Vagina (tissue), 2 donors: ENCODE measurements at regions not wholly inside any gene's neighbourhood (a gene's known extent, or its start where the extent isn't known, plus 50 kb on each side); places are given as distances from the start of the nearest gene placed in this dataset.
"Not testable (repeated sequence)": the region's sequence is repeated elsewhere in the genome, so short reads cannot be mapped to it uniquely, and the experiment has no call there.

ENCODE experiments used
- CTCF ChIP-seq, 3 experiments: fragments of 450-650 bp in 2 of 3; fragments of 200-600 bp in 1 of 3; sonication (generic) in 1 of 3; IDR thresholded peaks; one replicate each; pipeline ENCODE4 v1.5.1; 2017 to 2019; ENCODE audit warnings: antibody characterized with exemption in 3 of 3, mild to moderate bottlenecking in 2 of 3, moderate library complexity in 2 of 3
- POLR2AphosphoS5 ChIP-seq, 2 donors: sonication (generic); formaldehyde crosslinking; IDR thresholded peaks; one replicate each; pipeline ENCODE4 v1.9.0; 2017; ENCODE audit warnings: antibody characterized with exemption in 2 of 2, mild to moderate bottlenecking in 2 of 2, low read depth in 1 of 2; ENCODE audit not compliant: insufficient read depth in 1 of 2

- TF ChIP-seq CTCF (IDR thresholded peaks at IDR 0.05); POLR2AphosphoS5 (IDR thresholded peaks at IDR 0.05; ENCODE audit: insufficient read depth in 1 of 2, low read depth in 1 of 2): not testable (repeated sequence)
Measured at GRCh38 chr22:23446194-23446593, 133.9 kb downstream of the IGLL1 start.
